ENCODE measurements at regions not wholly inside any gene's neighbourhood (a gene's known extent, or its start where the extent isn't known, plus 50 kb on each side); places are given as distances from the start of the nearest gene placed in this dataset.

DNA sequence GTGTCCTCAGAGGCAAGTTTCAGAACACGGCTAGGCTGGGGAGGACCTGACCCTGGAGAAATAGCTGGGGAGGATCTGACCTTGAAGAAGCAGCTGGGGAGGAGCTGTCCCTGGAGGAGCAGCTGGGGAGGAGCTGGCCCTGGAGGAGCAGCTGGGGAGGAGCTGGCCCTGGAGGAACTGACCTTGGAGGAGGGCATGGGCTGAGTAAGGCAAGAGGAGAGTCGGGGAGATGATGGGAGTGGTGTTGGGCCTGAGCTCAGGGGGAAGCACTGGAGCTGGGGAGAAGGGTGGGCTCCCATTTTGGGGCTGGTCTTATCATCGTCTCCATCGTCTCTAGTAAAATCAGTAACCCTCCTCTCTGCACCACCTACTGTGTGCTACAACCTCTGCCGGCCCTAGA lies 179.8 kb upstream of the SHH start:
- Histone ChIP-seq H3K27ac (ENCODE audit: low read length) (no peak overlapping the region), H3K4me2 (ENCODE audit: low read length) (no peak overlapping the region), H4K20me1 (ENCODE audit: insufficient read depth) (no peaks in the 10 kb centered on the region), H3K9me3 (ENCODE audit: low read length) (no peaks in the 10 kb centered on the region), H3K27me3 (ENCODE audit: insufficient read depth, low read depth, low read length) (no peaks in the 10 kb centered on the region), H3F3A (ENCODE audit: insufficient read depth, low read length, poor library complexity, severe bottlenecking) (no peaks in the 10 kb centered on the region), H3K9ac (ENCODE audit: low read length) (no peak overlapping the region), H3K36me3 (ENCODE audit: insufficient read depth, low read length) (no peaks in the 10 kb centered on the region), H3K4me3 (ENCODE audit: low read length) (no peak overlapping the region), H2AFZ (ENCODE audit: low read depth, low read length) (no peak overlapping the region), H3K79me2 (replicated peaks; ENCODE audit: insufficient read depth, low read length) (no peaks in the 10 kb centered on the region), H3K9me2 (ENCODE audit: insufficient read depth, low read length) (no peaks in the 10 kb centered on the region)
- no peak for TF ChIP-seq MXI1 (conservative IDR thresholded peaks at IDR 0.05; ENCODE audit: poor library complexity, severe bottlenecking)
- no peak for TF ChIP-seq RAD21 (conservative IDR thresholded peaks at IDR 0.05)
- TF ChIP-seq TAF1 (IDR thresholded peaks at IDR 0.05; ENCODE audit: low read depth): no peak
- no peak for TF ChIP-seq REST (IDR thresholded peaks at IDR 0.05; ENCODE audit: borderline replicate concordance)
- no peak for TF ChIP-seq SMC3 (conservative IDR thresholded peaks at IDR 0.05; ENCODE audit: poor library complexity)
- TF ChIP-seq EZH2 (IDR thresholded peaks at IDR 0.05; ENCODE audit: borderline replicate concordance, insufficient read depth, low read length, poor library complexity, severe bottlenecking): no peak
- TF ChIP-seq, protein P1, sequence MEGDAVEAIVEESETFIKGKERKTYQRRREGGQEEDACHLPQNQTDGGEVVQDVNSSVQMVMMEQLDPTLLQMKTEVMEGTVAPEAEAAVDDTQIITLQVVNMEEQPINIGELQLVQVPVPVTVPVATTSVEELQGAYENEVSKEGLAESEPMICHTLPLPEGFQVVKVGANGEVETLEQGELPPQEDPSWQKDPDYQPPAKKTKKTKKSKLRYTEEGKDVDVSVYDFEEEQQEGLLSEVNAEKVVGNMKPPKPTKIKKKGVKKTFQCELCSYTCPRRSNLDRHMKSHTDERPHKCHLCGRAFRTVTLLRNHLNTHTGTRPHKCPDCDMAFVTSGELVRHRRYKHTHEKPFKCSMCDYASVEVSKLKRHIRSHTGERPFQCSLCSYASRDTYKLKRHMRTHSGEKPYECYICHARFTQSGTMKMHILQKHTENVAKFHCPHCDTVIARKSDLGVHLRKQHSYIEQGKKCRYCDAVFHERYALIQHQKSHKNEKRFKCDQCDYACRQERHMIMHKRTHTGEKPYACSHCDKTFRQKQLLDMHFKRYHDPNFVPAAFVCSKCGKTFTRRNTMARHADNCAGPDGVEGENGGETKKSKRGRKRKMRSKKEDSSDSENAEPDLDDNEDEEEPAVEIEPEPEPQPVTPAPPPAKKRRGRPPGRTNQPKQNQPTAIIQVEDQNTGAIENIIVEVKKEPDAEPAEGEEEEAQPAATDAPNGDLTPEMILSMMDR (IDR thresholded peaks at IDR 0.05; ENCODE audit: poor library complexity, severe bottlenecking): no peak
- no peak for TF ChIP-seq EP300 (conservative IDR thresholded peaks at IDR 0.05; ENCODE audit: poor library complexity, severe bottlenecking)
- TF ChIP-seq POLR2AphosphoS5 (IDR thresholded peaks at IDR 0.05): no peak

- Histone ChIP-seq H3K4me2 (ENCODE audit: low read length) (no peak overlapping the region), H3F3A (ENCODE audit: insufficient read depth, low read length, poor library complexity, severe bottlenecking) (no peaks in the 10 kb centered on the region), H3K4me3 (ENCODE audit: low read length) (no peak overlapping the region), H2AFZ (ENCODE audit: low read depth, low read length) (no peak overlapping the region), H3K36me3 (ENCODE audit: insufficient read depth, low read length) (no peaks in the 10 kb centered on the region), H3K9me3 (ENCODE audit: low read length) (no peaks in the 10 kb centered on the region), H3K9ac (ENCODE audit: low read length) (no peak overlapping the region), H4K20me1 (ENCODE audit: insufficient read depth) (no peaks in the 10 kb centered on the region), H3K27ac (ENCODE audit: low read length) (no peak overlapping the region), H3K79me2 (replicated peaks; ENCODE audit: insufficient read depth, low read length) (no peaks in the 10 kb centered on the region), H3K9me2 (ENCODE audit: insufficient read depth, low read length) (no peaks in the 10 kb centered on the region), H3K27me3 (ENCODE audit: insufficient read depth, low read depth, low read length) (no peaks in the 10 kb centered on the region)
- TF ChIP-seq MXI1 (conservative IDR thresholded peaks at IDR 0.05; ENCODE audit: poor library complexity, severe bottlenecking): no peak
- TF ChIP-seq, protein P1 (IDR thresholded peaks at IDR 0.05; ENCODE audit: poor library complexity, severe bottlenecking): no peak
- no peak for TF ChIP-seq RAD21 (conservative IDR thresholded peaks at IDR 0.05)
- TF ChIP-seq EP300 (conservative IDR thresholded peaks at IDR 0.05; ENCODE audit: poor library complexity, severe bottlenecking): no peak
- no peak for TF ChIP-seq POLR2AphosphoS5 (IDR thresholded peaks at IDR 0.05)
- TF ChIP-seq SMC3 (conservative IDR thresholded peaks at IDR 0.05; ENCODE audit: poor library complexity): no peak
- no peak for TF ChIP-seq REST (IDR thresholded peaks at IDR 0.05; ENCODE audit: borderline replicate concordance)
- no peak for TF ChIP-seq TAF1 (IDR thresholded peaks at IDR 0.05; ENCODE audit: low read depth)
- no peak for TF ChIP-seq EZH2 (IDR thresholded peaks at IDR 0.05; ENCODE audit: borderline replicate concordance, insufficient read depth, low read length, poor library complexity, severe bottlenecking)
Observed at GRCh38 chr7:155991470-155991869, 179.2 kb upstream of the SHH start.

Measured in neural cell (in vitro differentiated cells).